ENCODE measurements at regions not wholly inside any gene's neighbourhood (a gene's known extent, or its start where the extent isn't known, plus 50 kb on each side); places are given as distances from the start of the nearest gene placed in this dataset.

DNA sequence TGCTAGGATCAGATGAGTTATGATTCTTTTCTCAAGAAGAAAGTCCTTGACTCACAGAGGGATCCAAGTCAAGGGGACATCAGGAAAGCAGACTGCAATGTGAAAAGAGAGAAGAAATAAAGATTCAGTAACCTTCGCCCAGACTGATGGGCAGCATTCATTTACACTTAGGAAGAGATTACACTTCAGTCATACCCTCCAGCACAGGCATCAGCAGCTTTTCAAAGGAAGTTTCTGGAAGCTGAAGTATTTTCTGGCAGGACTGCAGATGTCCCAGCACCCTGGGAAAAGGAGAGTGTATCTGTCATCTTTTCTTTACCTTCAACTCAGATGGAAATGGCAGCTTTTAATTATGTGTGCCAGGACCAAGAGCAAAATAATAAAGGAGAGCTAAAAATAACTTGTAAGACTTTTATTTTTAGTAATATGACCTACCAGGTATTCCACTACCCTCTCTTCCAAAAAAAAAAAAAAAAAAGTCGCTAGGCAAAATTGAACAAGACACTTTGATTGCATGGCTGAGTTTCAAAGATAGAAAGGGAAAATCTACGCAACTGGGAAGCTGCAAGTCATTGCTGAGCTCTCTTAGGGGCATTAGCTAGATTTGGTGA lies 712.1 kb downstream of the EPM2A start:
- TF ChIP-seq, protein P1, sequence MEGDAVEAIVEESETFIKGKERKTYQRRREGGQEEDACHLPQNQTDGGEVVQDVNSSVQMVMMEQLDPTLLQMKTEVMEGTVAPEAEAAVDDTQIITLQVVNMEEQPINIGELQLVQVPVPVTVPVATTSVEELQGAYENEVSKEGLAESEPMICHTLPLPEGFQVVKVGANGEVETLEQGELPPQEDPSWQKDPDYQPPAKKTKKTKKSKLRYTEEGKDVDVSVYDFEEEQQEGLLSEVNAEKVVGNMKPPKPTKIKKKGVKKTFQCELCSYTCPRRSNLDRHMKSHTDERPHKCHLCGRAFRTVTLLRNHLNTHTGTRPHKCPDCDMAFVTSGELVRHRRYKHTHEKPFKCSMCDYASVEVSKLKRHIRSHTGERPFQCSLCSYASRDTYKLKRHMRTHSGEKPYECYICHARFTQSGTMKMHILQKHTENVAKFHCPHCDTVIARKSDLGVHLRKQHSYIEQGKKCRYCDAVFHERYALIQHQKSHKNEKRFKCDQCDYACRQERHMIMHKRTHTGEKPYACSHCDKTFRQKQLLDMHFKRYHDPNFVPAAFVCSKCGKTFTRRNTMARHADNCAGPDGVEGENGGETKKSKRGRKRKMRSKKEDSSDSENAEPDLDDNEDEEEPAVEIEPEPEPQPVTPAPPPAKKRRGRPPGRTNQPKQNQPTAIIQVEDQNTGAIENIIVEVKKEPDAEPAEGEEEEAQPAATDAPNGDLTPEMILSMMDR (IDR thresholded peaks at IDR 0.05; ENCODE audit: low read length) = no peak
- TF ChIP-seq EZH2 (optimal IDR thresholded peaks at IDR 0.05; ENCODE audit: low read depth, low read length) = no peak
